DOHH2 (cell line): ENCODE measurements at regions not wholly inside any gene's neighbourhood (a gene's known extent, or its start where the extent isn't known, plus 50 kb on each side); places are given as distances from the start of the nearest gene placed in this dataset.

Experiments
- EZH2phosphoT487 ChIP-seq: fragments of 200-600 bp; sonication (generic); IDR thresholded peaks from 2 replicates; pipeline ENCODE4 v1.6.1; 2017; ENCODE audit warnings: borderline replicate concordance, mild to moderate bottlenecking, antibody characterized with exemption, low read length, moderate library complexity, mixed read lengths
- TF ChIP-seq, protein P1 (sequence below): fragments of 200-600 bp; sonication (generic); IDR thresholded peaks from one replicate; pipeline ENCODE4 v1.5.1; 2014; ENCODE audit warnings: antibody characterized with exemption, mild to moderate bottlenecking, low read depth, low read length; ENCODE audit not compliant: poor library complexity, severe bottlenecking

- TF ChIP-seq, protein P1, sequence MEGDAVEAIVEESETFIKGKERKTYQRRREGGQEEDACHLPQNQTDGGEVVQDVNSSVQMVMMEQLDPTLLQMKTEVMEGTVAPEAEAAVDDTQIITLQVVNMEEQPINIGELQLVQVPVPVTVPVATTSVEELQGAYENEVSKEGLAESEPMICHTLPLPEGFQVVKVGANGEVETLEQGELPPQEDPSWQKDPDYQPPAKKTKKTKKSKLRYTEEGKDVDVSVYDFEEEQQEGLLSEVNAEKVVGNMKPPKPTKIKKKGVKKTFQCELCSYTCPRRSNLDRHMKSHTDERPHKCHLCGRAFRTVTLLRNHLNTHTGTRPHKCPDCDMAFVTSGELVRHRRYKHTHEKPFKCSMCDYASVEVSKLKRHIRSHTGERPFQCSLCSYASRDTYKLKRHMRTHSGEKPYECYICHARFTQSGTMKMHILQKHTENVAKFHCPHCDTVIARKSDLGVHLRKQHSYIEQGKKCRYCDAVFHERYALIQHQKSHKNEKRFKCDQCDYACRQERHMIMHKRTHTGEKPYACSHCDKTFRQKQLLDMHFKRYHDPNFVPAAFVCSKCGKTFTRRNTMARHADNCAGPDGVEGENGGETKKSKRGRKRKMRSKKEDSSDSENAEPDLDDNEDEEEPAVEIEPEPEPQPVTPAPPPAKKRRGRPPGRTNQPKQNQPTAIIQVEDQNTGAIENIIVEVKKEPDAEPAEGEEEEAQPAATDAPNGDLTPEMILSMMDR, result no peak
- TF ChIP-seq EZH2phosphoT487, result no peak
Measured at GRCh38 chr6:108768166-108768555, 80.1 kb upstream of the ARMC2 start.
